ENCODE measurements at regions not wholly inside any gene's neighbourhood (a gene's known extent, or its start where the extent isn't known, plus 50 kb on each side); places are given as distances from the start of the nearest gene placed in this dataset.

GRCh38 chr1:222373831-222374602 is 173.9 kb downstream of the HHIPL2 start:
- ATAC-seq (no peak), DNase-seq (ENCODE audit: low read depth, low spot score) (no peak)
- peaks cover 0 to 6% of the 10 kb centered on the region in 2 experiments; a peak in 1 of 4 replicates for H3K4me1 ChIP-seq (ENCODE audit: control insufficient read depth in 1 of 2, insufficient read depth in 2 of 2, low read length in 2 of 2)
- intact Hi-C loops (cut with micrococcal nuclease), result no loop called here
- BruUV-seq (replicated peaks), result no TSS peak
- no peak overlapping the region for H2AFZ ChIP-seq (ENCODE audit: low read depth, low read length, poor library complexity, severe bottlenecking)
- no peaks in the 10 kb centered on the region for H3K79me2 ChIP-seq (ENCODE audit: insufficient read depth, low read length)
- H3K36me3 ChIP-seq (ENCODE audit: control insufficient read depth in 1 of 2, insufficient read depth in 2 of 2, low read length in 2 of 2), result no peaks in the 10 kb centered on the region
- ChIA-PET POLR2A (no interaction called here), CTCF (no interaction called here), RAD21 (ENCODE audit: low non-redundant PET in 1 of 2, low total read pairs in 2 of 2, uncharacterized antibody in 2 of 2, unreplicated experiment in 2 of 2) (no interaction called here)
- no peak overlapping the region for H3K9ac ChIP-seq (ENCODE audit: low read length)
- no peaks in the 10 kb centered on the region for H4K20me1 ChIP-seq (ENCODE audit: insufficient read depth)
- H3K4me2 ChIP-seq (ENCODE audit: low read length), result no peak overlapping the region
- H3K27ac ChIP-seq (ENCODE audit: low read depth, low read length), result no peak overlapping the region
- H3K27me3 ChIP-seq (ENCODE audit: insufficient read depth, low read length), result no peaks in the 10 kb centered on the region
- no peak for TF ChIP-seq ATF3 (IDR thresholded peaks at IDR 0.05)
- no peak for TF ChIP-seq SP1 (IDR thresholded peaks at IDR 0.05; ENCODE audit: low read depth)
- TF ChIP-seq POLR2A (IDR thresholded peaks at IDR 0.05; ENCODE audit: borderline replicate concordance, extremely low read depth, insufficient read depth, insufficient read length), result no peak
- TF ChIP-seq CBX3 (IDR thresholded peaks at IDR 0.05; ENCODE audit: low read depth), result no peak
- no peak for TF ChIP-seq ZFX (IDR thresholded peaks at IDR 0.05)
- no peak for TF ChIP-seq FOSL1 (IDR thresholded peaks at IDR 0.05; ENCODE audit: low read depth)
- no peak for TF ChIP-seq EZH2 (IDR thresholded peaks at IDR 0.05)
- no peak for TF ChIP-seq EGR1 (IDR thresholded peaks at IDR 0.05; ENCODE audit: low read depth)
- no peaks in the 10 kb centered on the region for H3K9me3 ChIP-seq (ENCODE audit: control insufficient read depth in 1 of 2, insufficient read depth in 1 of 2, low read depth in 1 of 2, low read length in 2 of 2)
- no peak overlapping the region for H3K4me3 ChIP-seq (replicated peaks in 1 of 2; ENCODE audit: low read depth in 1 of 2, low read length in 2 of 2)
- no peaks in the 10 kb centered on the region for H3K9me2 ChIP-seq (ENCODE audit: insufficient read depth)

GRCh38 chr1:222373216-222373615 is 174.7 kb downstream of the HHIPL2 start:
- intact Hi-C loops (cut with micrococcal nuclease), result no loop called here
- Histone ChIP-seq H3K4me3 (replicated peaks in 1 of 2; ENCODE audit: low read depth in 1 of 2, low read length in 2 of 2) (no peak overlapping the region), H2AFZ (ENCODE audit: low read depth, low read length, poor library complexity, severe bottlenecking) (no peak overlapping the region)

More at GRCh38 chr1:222373216-222373615, 174.7 kb downstream of the HHIPL2 start:
- POLR2A ChIA-PET, result no interaction called here
- DNase-seq (ENCODE audit: low read depth, low spot score), result no peak
- Histone ChIP-seq H3K36me3 (ENCODE audit: control insufficient read depth in 1 of 2, insufficient read depth in 2 of 2, low read length in 2 of 2) (no peaks in the 10 kb centered on the region), H3K27ac (ENCODE audit: low read depth, low read length) (no peak overlapping the region), H4K20me1 (ENCODE audit: insufficient read depth) (no peaks in the 10 kb centered on the region), H3K4me2 (ENCODE audit: low read length) (no peak overlapping the region), H3K4me1 (ENCODE audit: control insufficient read depth in 1 of 2, insufficient read depth in 2 of 2, low read length in 2 of 2) (peaks cover 0 to 6% of the 10 kb centered on the region in 2 experiments; a peak in 1 of 4 replicates), H3K9ac (ENCODE audit: low read length) (no peak overlapping the region), H3K79me2 (ENCODE audit: insufficient read depth, low read length) (no peaks in the 10 kb centered on the region), H3K27me3 (ENCODE audit: insufficient read depth, low read length) (no peaks in the 10 kb centered on the region), H3K9me2 (ENCODE audit: insufficient read depth) (no peaks in the 10 kb centered on the region), H3K9me3 (ENCODE audit: control insufficient read depth in 1 of 2, insufficient read depth in 1 of 2, low read depth in 1 of 2, low read length in 2 of 2) (no peaks in the 10 kb centered on the region)
- TF ChIP-seq CTCF (IDR thresholded peaks at IDR 0.05 in 2 of 3, conservative IDR thresholded peaks at IDR 0.05 in 1 of 3; ENCODE audit: borderline replicate concordance in 1 of 3, insufficient read depth in 1 of 3, low read depth in 2 of 3, low read length in 2 of 3), result no peak
- no peak for TF ChIP-seq ZBTB33 (IDR thresholded peaks at IDR 0.05; ENCODE audit: extremely low read depth, insufficient replicate concordance, low read length)
- TF ChIP-seq POLR2A (IDR thresholded peaks at IDR 0.05; ENCODE audit: borderline replicate concordance, extremely low read depth, insufficient read depth, insufficient read length), result no peak
- TF ChIP-seq ZFX (IDR thresholded peaks at IDR 0.05), result no peak
- TF ChIP-seq SP1 (IDR thresholded peaks at IDR 0.05; ENCODE audit: low read depth), result no peak
- TF ChIP-seq POLR2AphosphoS5 (IDR thresholded peaks at IDR 0.05; ENCODE audit: low read depth, low read length), result no peak
- TF ChIP-seq EZH2phosphoT487 (IDR thresholded peaks at IDR 0.05; ENCODE audit: borderline replicate concordance), result no peak
- no peak for TF ChIP-seq EZH2 (IDR thresholded peaks at IDR 0.05)
- RAD21 ChIA-PET (ENCODE audit: low non-redundant PET in 1 of 2, low total read pairs in 2 of 2, uncharacterized antibody in 2 of 2, unreplicated experiment in 2 of 2), result no interaction called here
- BruUV-seq (replicated peaks), result no TSS peak
- CTCF ChIA-PET, result no interaction called here
- no peak for ATAC-seq

Data from HCT116 (cell line).